NCI-H2081 (cell line): ENCODE measurements at regions not wholly inside any gene's neighbourhood (a gene's known extent, or its start where the extent isn't known, plus 50 kb on each side); places are given as distances from the start of the nearest gene placed in this dataset.

Experiments
- DNase-seq, 2 experiments: peaks; one replicate each; lab custom pipeline; 2025; lab: John Stamatoyannopoulos, UW

GRCh38 chr11:69348414-69349235 lies 54.7 kb downstream of the MYEOV start:
- no peak for DNase-seq

- DNase-seq: no peak
Measured at GRCh38 chr11:69350040-69350439, 56.1 kb downstream of the MYEOV start.

DNA sequence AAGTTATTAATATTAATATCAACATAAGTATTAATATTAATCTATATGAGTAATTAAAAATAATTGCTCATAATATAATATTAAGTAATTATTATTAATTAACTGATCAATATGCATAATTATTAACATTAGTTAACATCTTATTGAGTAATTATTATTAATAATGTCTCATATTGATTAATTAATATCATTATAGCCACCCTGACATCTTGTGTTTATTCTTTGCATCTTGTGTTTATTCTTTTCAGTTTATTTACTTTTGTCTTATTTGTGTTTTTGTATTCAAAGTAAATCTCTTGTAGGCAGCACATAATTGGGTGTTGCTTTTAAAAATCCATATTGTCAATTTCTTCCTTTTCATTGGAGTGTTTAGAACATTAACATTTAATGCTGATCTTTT lies 56.6 kb downstream of the MYEOV start:
- DNase-seq: no peak

- DNase-seq: no peak
Measured at GRCh38 chr11:69351460-69351859, 57.5 kb downstream of the MYEOV start.

DNA sequence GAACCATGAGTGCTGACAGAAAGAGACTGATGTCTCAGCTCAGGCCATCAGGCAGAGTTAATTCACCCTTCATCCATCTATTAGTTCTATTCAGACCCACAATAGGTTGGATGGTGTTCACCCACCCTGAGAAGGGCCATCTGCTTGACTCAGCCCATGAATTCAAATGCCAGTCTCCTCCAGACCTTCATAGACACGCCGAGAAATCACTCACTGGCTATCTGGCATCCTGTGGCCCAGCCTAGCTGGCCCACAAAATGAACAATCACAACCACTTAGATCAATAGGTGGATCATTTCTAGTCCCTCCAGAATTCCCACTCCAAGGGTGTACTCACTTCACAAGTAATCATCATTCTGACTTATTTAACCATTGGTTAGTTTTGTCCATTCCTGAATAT lies 58.2 kb downstream of the MYEOV start:
- DNase-seq: no peak

GRCh38 chr11:69352715-69353319 lies 58.9 kb downstream of the MYEOV start:
- DNase-seq: no peak

- no peak for DNase-seq
Measured at GRCh38 chr11:69353696-69354544, 60.0 kb downstream of the MYEOV start.

- DNase-seq: no peak
Measured at GRCh38 chr11:69354545-69354897, 60.6 kb downstream of the MYEOV start.

GRCh38 chr11:69355346-69355940 lies 61.5 kb downstream of the MYEOV start:
- DNase-seq: no peak

GRCh38 chr11:69355959-69356702 lies 62.2 kb downstream of the MYEOV start:
- no peak for DNase-seq

DNA sequence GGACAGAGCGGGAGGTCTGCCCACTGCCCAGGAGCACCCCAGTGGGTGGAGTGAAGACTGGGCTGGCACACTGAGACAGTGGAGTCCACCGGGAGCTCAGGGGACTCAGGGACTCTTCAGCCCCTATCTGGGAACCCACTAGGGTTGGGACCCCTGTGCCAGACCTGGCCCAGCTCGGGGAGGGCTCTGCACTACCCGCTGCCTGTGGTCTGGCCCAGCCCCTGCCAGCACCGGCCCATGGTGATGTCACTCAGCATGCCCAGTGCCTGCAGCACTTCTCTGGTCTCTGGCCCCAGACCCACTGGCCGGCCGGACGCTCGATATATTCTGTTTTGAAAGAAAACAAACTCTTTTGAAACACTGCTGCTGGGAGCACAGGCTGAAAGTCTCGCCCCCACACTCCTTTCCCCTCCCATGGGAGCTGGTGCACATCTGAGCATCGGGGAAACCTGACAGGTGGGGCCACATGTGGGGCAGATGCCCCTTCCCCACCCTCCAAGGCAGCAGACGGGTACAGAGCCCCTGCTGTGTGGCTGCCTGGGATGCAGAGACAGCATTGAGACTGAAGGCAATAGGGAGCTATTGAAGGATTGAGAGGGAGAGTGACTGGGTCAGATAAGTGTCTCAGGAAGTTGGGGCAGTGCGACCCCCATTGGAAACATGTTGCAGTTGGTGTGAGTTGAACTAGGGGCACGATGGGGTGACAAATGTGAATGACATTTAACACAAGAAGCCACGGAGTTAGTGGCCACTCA lies 62.9 kb downstream of the MYEOV start:
- DNase-seq: no peak

GRCh38 chr11:69357458-69358397 lies 63.8 kb downstream of the MYEOV start:
- DNase-seq: no peak

DNA sequence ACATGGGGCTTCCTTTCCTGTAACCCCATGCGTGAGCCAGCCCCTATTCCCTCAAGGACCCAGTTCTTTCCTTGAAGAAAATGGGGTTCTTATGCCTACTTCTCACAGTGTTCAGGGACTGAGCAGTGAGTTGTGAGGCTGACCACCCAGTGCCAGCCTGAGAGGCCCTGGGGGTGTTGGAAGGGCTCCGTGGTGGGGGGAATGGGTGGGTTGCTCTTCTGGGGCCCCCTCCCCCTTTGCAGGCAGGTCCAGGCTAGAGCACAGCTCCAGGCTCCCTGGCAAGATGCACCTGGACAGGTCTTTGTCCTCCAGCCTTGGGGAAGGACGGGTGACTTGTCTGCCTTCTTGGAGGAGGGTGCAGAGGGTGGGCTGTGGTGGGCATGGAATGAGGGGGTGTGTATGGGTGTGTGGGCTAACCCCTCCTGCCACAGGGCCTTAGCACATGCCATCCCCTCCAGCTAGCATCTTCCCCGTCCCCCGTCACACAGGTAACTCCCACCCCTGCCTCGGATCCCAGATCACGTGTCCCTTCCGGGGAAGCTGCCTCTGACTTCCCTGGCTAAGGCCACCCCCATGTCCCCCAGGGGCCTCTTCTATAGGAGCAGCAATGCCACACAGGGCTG lies 64.6 kb downstream of the MYEOV start:
- DNase-seq: no peak

DNA sequence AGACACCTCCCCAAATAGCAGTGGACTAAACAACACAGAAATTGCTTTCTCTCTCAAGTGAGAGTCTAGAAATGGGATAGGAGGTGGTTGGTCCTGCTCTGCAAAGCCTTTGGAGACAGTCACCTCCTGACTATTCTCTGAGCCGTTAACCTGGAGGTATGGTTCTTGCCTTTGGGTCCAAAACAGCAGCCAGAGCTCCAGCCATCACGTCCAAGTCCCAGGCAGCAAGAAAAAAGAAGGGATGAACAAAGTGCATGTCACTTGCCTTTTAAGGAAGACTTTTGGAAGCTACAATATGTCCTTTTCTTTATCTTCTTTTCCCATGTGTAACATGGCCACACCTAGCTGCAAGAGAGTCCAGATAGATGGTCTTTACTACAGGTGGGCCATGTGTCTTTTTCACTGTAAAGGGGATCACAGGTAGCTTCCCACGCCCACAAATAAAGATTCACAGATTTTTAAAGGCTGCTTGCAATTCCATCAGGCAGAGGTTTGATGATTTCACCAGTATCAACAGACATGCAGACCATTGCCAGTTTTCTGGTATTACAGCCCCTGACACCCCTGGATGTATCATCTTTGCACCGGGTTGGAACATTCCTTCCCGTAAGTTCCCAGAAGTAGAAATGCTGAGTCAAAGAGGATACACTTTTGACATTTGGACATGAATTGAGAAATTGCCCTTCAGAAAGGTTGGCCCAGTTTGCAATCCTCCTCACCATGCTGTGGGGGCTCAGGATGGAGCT lies 66.0 kb downstream of the MYEOV start:
- no peak for DNase-seq

DNA sequence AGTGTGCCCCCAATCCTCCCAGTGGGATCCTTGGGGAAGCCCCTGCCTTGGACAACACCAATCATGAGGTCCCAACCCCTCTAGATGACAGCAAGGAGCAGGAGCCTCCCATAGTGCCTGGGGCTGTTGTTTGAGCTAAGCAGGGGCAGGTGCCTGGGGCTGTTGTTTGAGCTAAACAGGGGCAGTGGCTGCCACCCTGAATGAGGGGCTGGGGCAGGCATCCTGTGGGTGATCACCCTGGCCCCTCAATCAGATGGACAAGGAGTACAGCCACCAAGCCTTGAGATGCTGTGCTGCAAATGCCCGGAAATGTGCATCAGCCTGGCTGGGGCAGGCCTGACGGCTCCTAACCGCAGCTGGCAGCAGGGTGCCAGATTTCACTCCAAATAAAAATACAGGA lies 66.7 kb downstream of the MYEOV start:
- DNase-seq: no peak

GRCh38 chr11:69361048-69361447 lies 67.1 kb downstream of the MYEOV start:
- no peak for DNase-seq

DNA sequence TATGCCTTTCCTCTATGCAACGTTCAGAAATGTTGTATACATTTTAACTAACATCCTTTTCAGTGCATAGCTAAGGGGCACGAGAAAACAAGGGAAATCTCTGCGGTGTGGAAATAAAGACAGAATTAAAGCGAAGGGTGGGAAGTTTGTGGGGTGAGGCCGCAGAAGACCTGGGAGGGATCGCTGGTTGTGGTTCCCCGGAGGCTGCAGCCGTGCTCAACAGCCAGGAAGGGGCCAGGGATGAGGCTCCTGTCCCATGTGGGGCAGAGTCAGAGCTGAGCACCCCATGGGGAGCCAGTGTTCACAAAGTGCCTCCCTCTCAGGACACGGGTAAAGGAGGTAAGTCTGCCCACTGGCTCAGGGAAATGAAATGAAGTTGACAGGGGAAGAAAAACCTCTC lies 67.5 kb downstream of the MYEOV start:
- DNase-seq: no peak

GRCh38 chr11:69362315-69362714 lies 68.4 kb downstream of the MYEOV start:
- no peak for DNase-seq

DNA sequence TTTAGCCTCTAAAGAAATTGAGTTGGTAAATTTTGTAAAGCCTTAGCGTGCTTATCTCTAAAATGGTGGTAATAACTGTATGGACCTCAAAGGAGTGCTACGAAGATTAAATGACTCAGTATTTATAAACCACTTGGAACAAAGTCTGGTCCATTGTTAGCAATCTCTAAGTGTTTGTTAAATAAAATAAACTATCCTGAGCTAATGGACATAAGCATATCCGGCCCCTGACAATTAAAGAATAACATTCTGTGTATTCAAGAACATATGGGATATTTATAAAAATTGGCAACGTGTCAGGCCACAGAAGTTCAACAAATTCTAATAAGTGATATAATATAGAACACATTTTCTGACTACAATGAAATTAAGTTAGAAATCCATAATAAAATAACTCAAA lies 71.0 kb downstream of the MYEOV start:
- no peak for DNase-seq
